ENCODE measurements at regions not wholly inside any gene's neighbourhood (a gene's known extent, or its start where the extent isn't known, plus 50 kb on each side); places are given as distances from the start of the nearest gene placed in this dataset.

DNA sequence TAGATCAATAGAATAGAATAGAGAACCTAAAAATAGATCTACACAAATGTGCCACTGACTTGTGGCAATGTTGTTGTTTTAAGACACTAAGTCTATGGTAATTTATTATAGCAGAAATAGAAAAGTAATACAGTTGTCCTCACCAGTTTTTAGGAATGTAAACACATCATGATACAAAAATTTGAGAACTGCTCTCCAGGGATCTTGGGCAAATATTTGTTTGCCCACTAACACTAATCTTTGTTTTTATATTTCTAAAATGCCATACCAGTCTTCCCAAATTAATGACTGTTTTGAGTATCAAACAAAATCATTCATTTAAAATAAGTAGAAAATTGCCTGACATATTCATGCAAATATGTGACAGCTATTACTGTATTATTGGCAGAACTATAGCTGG is 297.6 kb downstream of the BRINP1 start:
- H3K4me3 ChIP-seq: no peak overlapping the region
- intact Hi-C loops (cut with micrococcal nuclease; ENCODE audit: unreplicated experiment) (no loop called here), in situ Hi-C loops (cut with MboI) (no loop called here)
- H3K4me1 ChIP-seq (ENCODE audit: control insufficient read depth, insufficient read depth, low read length): no peaks in the 10 kb centered on the region
- H3K4me2 ChIP-seq (ENCODE audit: control insufficient read depth, insufficient read depth): no peak overlapping the region
- ChIA-PET SMC1A (ENCODE audit: uncharacterized antibody, unreplicated experiment) (no interaction called here), CTCF (no interaction called here), RAD21 (ENCODE audit: unreplicated experiment) (no interaction called here), POLR2A (no interaction called here)
- ATAC-seq (no peak), FAIRE-seq (no peak), DNase-seq (ENCODE audit: low read depth, low spot score) (no peak)
- BruUV-seq (replicated peaks): no TSS peak
- no peaks in the 10 kb centered on the region for H4K20me1 ChIP-seq (ENCODE audit: control insufficient read depth, insufficient read depth)
- no peak for TF ChIP-seq ZBED1 (IDR thresholded peaks at IDR 0.05; ENCODE audit: borderline replicate concordance)
- no peak for TF ChIP-seq FOXK2 (IDR thresholded peaks at IDR 0.05)
- TF ChIP-seq, protein P1, sequence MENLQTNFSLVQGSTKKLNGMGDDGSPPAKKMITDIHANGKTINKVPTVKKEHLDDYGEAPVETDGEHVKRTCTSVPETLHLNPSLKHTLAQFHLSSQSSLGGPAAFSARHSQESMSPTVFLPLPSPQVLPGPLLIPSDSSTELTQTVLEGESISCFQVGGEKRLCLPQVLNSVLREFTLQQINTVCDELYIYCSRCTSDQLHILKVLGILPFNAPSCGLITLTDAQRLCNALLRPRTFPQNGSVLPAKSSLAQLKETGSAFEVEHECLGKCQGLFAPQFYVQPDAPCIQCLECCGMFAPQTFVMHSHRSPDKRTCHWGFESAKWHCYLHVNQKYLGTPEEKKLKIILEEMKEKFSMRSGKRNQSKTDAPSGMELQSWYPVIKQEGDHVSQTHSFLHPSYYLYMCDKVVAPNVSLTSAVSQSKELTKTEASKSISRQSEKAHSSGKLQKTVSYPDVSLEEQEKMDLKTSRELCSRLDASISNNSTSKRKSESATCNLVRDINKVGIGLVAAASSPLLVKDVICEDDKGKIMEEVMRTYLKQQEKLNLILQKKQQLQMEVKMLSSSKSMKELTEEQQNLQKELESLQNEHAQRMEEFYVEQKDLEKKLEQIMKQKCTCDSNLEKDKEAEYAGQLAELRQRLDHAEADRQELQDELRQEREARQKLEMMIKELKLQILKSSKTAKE (IDR thresholded peaks at IDR 0.05; ENCODE audit: low read depth, poor library complexity, severe bottlenecking): no peak
- no peak for TF ChIP-seq NR2C2 (IDR thresholded peaks at IDR 0.05; ENCODE audit: borderline replicate concordance, control insufficient read depth, insufficient read length, low read depth)
- TF ChIP-seq YY1 (IDR thresholded peaks at IDR 0.05; ENCODE audit: low read depth, low read length): no peak
- TF ChIP-seq, protein P2, sequence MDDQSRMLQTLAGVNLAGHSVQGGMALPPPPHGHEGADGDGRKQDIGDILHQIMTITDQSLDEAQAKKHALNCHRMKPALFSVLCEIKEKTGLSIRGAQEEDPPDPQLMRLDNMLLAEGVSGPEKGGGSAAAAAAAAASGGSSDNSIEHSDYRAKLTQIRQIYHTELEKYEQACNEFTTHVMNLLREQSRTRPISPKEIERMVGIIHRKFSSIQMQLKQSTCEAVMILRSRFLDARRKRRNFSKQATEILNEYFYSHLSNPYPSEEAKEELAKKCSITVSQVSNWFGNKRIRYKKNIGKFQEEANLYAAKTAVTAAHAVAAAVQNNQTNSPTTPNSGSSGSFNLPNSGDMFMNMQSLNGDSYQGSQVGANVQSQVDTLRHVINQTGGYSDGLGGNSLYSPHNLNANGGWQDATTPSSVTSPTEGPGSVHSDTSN (IDR thresholded peaks at IDR 0.05; ENCODE audit: insufficient replicate concordance, low read depth, low read length): no peak
- TF ChIP-seq, protein P3, sequence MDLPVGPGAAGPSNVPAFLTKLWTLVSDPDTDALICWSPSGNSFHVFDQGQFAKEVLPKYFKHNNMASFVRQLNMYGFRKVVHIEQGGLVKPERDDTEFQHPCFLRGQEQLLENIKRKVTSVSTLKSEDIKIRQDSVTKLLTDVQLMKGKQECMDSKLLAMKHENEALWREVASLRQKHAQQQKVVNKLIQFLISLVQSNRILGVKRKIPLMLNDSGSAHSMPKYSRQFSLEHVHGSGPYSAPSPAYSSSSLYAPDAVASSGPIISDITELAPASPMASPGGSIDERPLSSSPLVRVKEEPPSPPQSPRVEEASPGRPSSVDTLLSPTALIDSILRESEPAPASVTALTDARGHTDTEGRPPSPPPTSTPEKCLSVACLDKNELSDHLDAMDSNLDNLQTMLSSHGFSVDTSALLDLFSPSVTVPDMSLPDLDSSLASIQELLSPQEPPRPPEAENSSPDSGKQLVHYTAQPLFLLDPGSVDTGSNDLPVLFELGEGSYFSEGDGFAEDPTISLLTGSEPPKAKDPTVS (IDR thresholded peaks at IDR 0.05; ENCODE audit: low read depth, low read length): no peak
- H3K27ac ChIP-seq (ENCODE audit: control insufficient read depth, insufficient read depth): no peak overlapping the region
- no peak overlapping the region for H2AFZ ChIP-seq (ENCODE audit: control insufficient read depth, low read depth, low read length)
- no peaks in the 10 kb centered on the region for H3K36me3 ChIP-seq (ENCODE audit: control insufficient read depth in 2 of 2, insufficient read depth in 2 of 2, low read length in 1 of 2)
- H3K9me3 ChIP-seq (replicated peaks; ENCODE audit: control insufficient read depth, insufficient read depth, low read length): no peaks in the 10 kb centered on the region
- no peaks in the 10 kb centered on the region for H3K79me2 ChIP-seq (ENCODE audit: control insufficient read depth, insufficient read depth, low read length)
- H3K9ac ChIP-seq (ENCODE audit: control insufficient read depth, insufficient read depth, low read length): no peak overlapping the region
- H3K27me3 ChIP-seq (replicated peaks in 1 of 2; ENCODE audit: control insufficient read depth in 2 of 2, insufficient read depth in 2 of 2, low read length in 1 of 2): no peaks in the 10 kb centered on the region

Measured in GM12878 (cell line).